Neural progenitor cell (in vitro differentiated cells): ENCODE measurements at regions not wholly inside any gene's neighbourhood (a gene's known extent, or its start where the extent isn't known, plus 50 kb on each side); places are given as distances from the start of the nearest gene placed in this dataset.

ENCODE experiments used
- DNase-seq: peaks from one replicate; pipeline ENCODE4 v3.0.0-alpha.2; 2016; ENCODE audit warnings: low spot score
- H2AFZ ChIP-seq: fragments of 200-600 bp; sonication (generic); replicated peaks from 2 replicates; pipeline ENCODE4 v1.6.1; 2016; ENCODE audit warnings: antibody characterized with exemption
- H3F3A ChIP-seq: fragments of 200-600 bp; sonication (generic); 2 replicates; pipeline ENCODE4 v1.6.1; 2016; ENCODE audit warnings: antibody characterized with exemption, low read depth
- H3K27ac ChIP-seq: fragments of 200-600 bp; sonication (generic); 2 replicates; pipeline ENCODE4 v1.5.1; 2016; ENCODE audit warnings: mild to moderate bottlenecking
- H3K27me3 ChIP-seq: fragments of 200-600 bp; sonication (generic); 2 replicates; pipeline ENCODE4 v1.6.1; 2016; ENCODE audit warnings: mild to moderate bottlenecking, moderate library complexity
- H3K36me3 ChIP-seq: fragments of 200-600 bp; sonication (generic); 2 replicates; pipeline ENCODE4 v1.5.1; 2016
- H3K4me1 ChIP-seq: fragments of 200-600 bp; sonication (generic); 2 replicates; pipeline ENCODE4 v1.6.1; 2016; ENCODE audit warnings: mixed run types
- H3K4me2 ChIP-seq: fragments of 200-600 bp; sonication (generic); 2 replicates; pipeline ENCODE4 v1.6.1; 2016
- H3K4me3 ChIP-seq: fragments of 200-600 bp; sonication (generic); 2 replicates; pipeline ENCODE4 v1.5.1; 2016
- H3K79me2 ChIP-seq: fragments of 200-600 bp; sonication (generic); 2 replicates; pipeline ENCODE4 v1.6.1; 2016; ENCODE audit warnings: low read depth
- H3K9ac ChIP-seq: fragments of 200-600 bp; sonication (generic); 2 replicates; pipeline ENCODE4 v1.6.1; 2016
- H3K9me3 ChIP-seq: fragments of 200-600 bp; sonication (generic); 2 replicates; pipeline ENCODE4 v1.5.1; 2016; ENCODE audit warnings: low read depth
- H4K20me1 ChIP-seq: fragments of 200-600 bp; sonication (generic); 2 replicates; pipeline ENCODE4 v1.6.1; 2016; ENCODE audit warnings: low read depth
- H3K27ac Mint-ChIP-seq: 3 replicates; pipeline ENCODE4 v1.8.0; 2021; ENCODE audit warnings: mixed read lengths
- H3K27me3 Mint-ChIP-seq: 2 replicates; pipeline ENCODE4 v1.8.0; 2022; ENCODE audit warnings: low read depth, mild to moderate bottlenecking, inconsistent platforms, moderate library complexity, mixed read lengths; ENCODE audit not compliant: insufficient read depth
- H3K36me3 Mint-ChIP-seq: 3 replicates; pipeline ENCODE4 v1.8.0; 2021; ENCODE audit warnings: mixed read lengths
- H3K4me1 Mint-ChIP-seq: 3 replicates; pipeline ENCODE4 v1.8.0; 2021; ENCODE audit warnings: mixed read lengths
- H3K4me3 Mint-ChIP-seq: 3 replicates; pipeline ENCODE4 v1.8.0; 2021; ENCODE audit warnings: mild to moderate bottlenecking, moderate library complexity, mixed read lengths
- H3K9me3 Mint-ChIP-seq: 3 replicates; pipeline ENCODE4 v1.8.0; 2020; ENCODE audit warnings: mixed read lengths
- EZH2 ChIP-seq: fragments of 200-600 bp; sonication (generic); IDR thresholded peaks from 2 replicates; pipeline ENCODE4 v1.6.1; 2017; ENCODE audit warnings: antibody characterized with exemption, mild to moderate bottlenecking, moderate library complexity
- EZH2phosphoT487 ChIP-seq: fragments of 200-600 bp; sonication (generic); IDR thresholded peaks from 2 replicates; pipeline ENCODE4 v1.6.1; 2017; ENCODE audit warnings: antibody characterized with exemption
- TF ChIP-seq, protein P1 (sequence below): fragments of 200-600 bp; sonication (generic); IDR thresholded peaks from 2 replicates; pipeline ENCODE4 v1.5.1; 2017; ENCODE audit warnings: antibody characterized with exemption, mild to moderate bottlenecking

DNA sequence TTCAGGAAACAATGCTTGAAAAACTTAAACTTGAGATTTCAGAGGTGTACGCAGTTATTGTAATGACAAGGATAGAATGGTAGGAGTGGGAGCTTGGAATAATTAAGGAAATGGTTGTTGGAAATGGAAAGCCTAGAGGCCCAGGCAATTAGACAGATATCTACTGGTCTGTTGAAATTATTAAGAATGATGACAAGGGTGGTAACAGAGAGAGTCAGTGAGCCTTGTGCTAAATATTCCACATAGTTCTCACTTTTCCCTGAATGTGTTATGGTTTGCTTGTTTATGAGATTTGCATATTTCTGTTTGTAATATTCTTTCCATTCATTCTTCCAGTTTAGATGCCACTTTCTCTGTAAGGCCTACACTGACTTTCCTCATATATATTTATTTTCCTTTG is 66.0 kb upstream of the ATP2B1 start:
- DNase-seq = no peak
- TF ChIP-seq, protein P1, sequence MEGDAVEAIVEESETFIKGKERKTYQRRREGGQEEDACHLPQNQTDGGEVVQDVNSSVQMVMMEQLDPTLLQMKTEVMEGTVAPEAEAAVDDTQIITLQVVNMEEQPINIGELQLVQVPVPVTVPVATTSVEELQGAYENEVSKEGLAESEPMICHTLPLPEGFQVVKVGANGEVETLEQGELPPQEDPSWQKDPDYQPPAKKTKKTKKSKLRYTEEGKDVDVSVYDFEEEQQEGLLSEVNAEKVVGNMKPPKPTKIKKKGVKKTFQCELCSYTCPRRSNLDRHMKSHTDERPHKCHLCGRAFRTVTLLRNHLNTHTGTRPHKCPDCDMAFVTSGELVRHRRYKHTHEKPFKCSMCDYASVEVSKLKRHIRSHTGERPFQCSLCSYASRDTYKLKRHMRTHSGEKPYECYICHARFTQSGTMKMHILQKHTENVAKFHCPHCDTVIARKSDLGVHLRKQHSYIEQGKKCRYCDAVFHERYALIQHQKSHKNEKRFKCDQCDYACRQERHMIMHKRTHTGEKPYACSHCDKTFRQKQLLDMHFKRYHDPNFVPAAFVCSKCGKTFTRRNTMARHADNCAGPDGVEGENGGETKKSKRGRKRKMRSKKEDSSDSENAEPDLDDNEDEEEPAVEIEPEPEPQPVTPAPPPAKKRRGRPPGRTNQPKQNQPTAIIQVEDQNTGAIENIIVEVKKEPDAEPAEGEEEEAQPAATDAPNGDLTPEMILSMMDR = no peak
- TF ChIP-seq EZH2 (no peak), EZH2phosphoT487 (no peak)

DNA sequence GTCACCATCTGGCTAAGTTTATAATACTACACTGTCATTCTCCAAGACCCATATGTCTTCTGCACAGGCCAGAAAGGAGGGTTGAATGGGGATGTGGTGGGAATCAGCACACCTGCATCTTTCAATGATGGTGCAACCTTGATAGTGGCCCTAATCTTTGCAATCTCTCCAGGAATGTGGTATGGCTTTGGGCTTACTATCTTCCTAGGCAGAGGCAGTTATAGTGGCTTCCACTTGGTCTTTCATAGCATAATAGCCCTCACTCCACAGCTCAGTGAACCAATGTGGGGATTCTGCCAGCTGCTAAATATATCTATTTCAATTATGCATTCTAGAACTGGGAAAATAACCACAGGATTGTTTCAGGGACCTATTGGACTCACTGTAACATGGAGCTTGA is 61.8 kb upstream of the ATP2B1 start:
- Histone ChIP-seq H2AFZ (no peak overlapping the region), H3K4me1 (no peaks in the 10 kb centered on the region), H3K79me2 (no peaks in the 10 kb centered on the region), H3K27ac (no peak overlapping the region), H3K36me3 (no peaks in the 10 kb centered on the region), H3F3A (no peaks in the 10 kb centered on the region), H3K9ac (no peak overlapping the region), H3K4me2 (no peak overlapping the region), H4K20me1 (no peaks in the 10 kb centered on the region), H3K27me3 (no peaks in the 10 kb centered on the region), H3K9me3 (no peaks in the 10 kb centered on the region), H3K4me3 (no peak overlapping the region)
- no peak overlapping the region for H3K27ac Mint-ChIP-seq
- H3K9me3 Mint-ChIP-seq = peaks cover 2% of the 10 kb centered on the region
- TF ChIP-seq, protein P1 = no peak
- TF ChIP-seq EZH2 (no peak), EZH2phosphoT487 (no peak)
- H3K36me3 Mint-ChIP-seq = no peaks in the 10 kb centered on the region
- DNase-seq = no peak
- H3K27me3 Mint-ChIP-seq = no peaks in the 10 kb centered on the region
- no peak overlapping the region for H3K4me3 Mint-ChIP-seq
- H3K4me1 Mint-ChIP-seq = peaks cover 4% of the 10 kb centered on the region

More for the DNA sequence above, 66.0 kb upstream of the ATP2B1 start:
- Histone ChIP-seq H3K9ac (no peak overlapping the region), H4K20me1 (no peaks in the 10 kb centered on the region), H3K27me3 (no peaks in the 10 kb centered on the region), H3K27ac (no peak overlapping the region), H3K9me3 (no peaks in the 10 kb centered on the region), H3K36me3 (no peaks in the 10 kb centered on the region), H3F3A (no peaks in the 10 kb centered on the region), H3K79me2 (no peaks in the 10 kb centered on the region), H3K4me2 (no peak overlapping the region), H3K4me3 (no peak overlapping the region), H2AFZ (no peak overlapping the region), H3K4me1 (no peaks in the 10 kb centered on the region)
- H3K36me3 Mint-ChIP-seq = no peaks in the 10 kb centered on the region
- H3K4me3 Mint-ChIP-seq = no peak overlapping the region
- no peaks in the 10 kb centered on the region for H3K27me3 Mint-ChIP-seq
- no peak overlapping the region for H3K27ac Mint-ChIP-seq
- no peaks in the 10 kb centered on the region for H3K9me3 Mint-ChIP-seq
- H3K4me1 Mint-ChIP-seq = no peaks in the 10 kb centered on the region

DNA sequence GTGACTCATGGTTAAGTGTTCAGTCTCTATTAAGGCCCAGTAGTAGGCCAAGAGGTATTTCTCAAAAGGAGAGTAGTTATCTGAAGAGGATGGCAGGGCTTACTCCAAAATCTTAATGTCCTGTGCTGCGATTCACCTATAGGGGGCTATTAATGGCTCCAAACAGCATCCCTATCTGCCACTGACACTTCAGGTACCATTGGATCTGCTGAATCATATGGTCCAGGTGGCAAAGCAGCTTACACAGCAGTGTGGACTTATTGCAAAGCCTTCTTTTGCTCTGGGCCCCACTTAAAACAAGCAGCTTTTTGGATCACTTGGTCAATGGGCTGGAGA is 60.8 kb upstream of the ATP2B1 start:
- TF ChIP-seq EZH2 (no peak), EZH2phosphoT487 (no peak)
- TF ChIP-seq, protein P1 = no peak
- Mint-ChIP-seq H3K4me1 (peaks cover 4% of the 10 kb centered on the region), H3K4me3 (no peak overlapping the region), H3K27me3 (no peaks in the 10 kb centered on the region), H3K9me3 (peaks cover 2% of the 10 kb centered on the region), H3K27ac (no peak overlapping the region), H3K36me3 (no peaks in the 10 kb centered on the region)
- Histone ChIP-seq H3K79me2 (no peaks in the 10 kb centered on the region), H3F3A (no peaks in the 10 kb centered on the region), H2AFZ (no peak overlapping the region), H4K20me1 (no peaks in the 10 kb centered on the region), H3K4me1 (no peaks in the 10 kb centered on the region), H3K4me2 (no peak overlapping the region), H3K27me3 (no peaks in the 10 kb centered on the region), H3K9ac (no peak overlapping the region), H3K4me3 (no peak overlapping the region), H3K27ac (no peak overlapping the region), H3K36me3 (no peaks in the 10 kb centered on the region), H3K9me3 (no peaks in the 10 kb centered on the region)
- DNase-seq = no peak
